MG63 (cell line): ENCODE measurements at regions not wholly inside any gene's neighbourhood (a gene's known extent, or its start where the extent isn't known, plus 50 kb on each side); places are given as distances from the start of the nearest gene placed in this dataset.

Source experiments
- DNase-seq: peaks from one replicate; pipeline ENCODE4 v3.0.0-alpha.2; 2020
- H3K27me3 ChIP-seq: fragments of 250-450 bp; sonication (Bioruptor Pico); 2 replicates; pipeline ENCODE4 v1.5.1; 2020; ENCODE audit warnings: mild to moderate bottlenecking, moderate library complexity
- H3K36me3 ChIP-seq: fragments of 250-450 bp; sonication (Bioruptor Pico); 2 replicates; pipeline ENCODE4 v1.5.1; 2020; ENCODE audit warnings: mild to moderate bottlenecking, moderate library complexity
- H3K4me3 ChIP-seq: fragments of 250-450 bp; sonication (Bioruptor Pico); 2 replicates; pipeline ENCODE4 v1.5.1; 2020; ENCODE audit warnings: mild to moderate bottlenecking, moderate library complexity
- H3K9me3 ChIP-seq: fragments of 250-450 bp; sonication (Bioruptor Pico); 2 replicates; pipeline ENCODE4 v1.5.1; 2020; ENCODE audit warnings: mild to moderate bottlenecking, moderate library complexity

DNA sequence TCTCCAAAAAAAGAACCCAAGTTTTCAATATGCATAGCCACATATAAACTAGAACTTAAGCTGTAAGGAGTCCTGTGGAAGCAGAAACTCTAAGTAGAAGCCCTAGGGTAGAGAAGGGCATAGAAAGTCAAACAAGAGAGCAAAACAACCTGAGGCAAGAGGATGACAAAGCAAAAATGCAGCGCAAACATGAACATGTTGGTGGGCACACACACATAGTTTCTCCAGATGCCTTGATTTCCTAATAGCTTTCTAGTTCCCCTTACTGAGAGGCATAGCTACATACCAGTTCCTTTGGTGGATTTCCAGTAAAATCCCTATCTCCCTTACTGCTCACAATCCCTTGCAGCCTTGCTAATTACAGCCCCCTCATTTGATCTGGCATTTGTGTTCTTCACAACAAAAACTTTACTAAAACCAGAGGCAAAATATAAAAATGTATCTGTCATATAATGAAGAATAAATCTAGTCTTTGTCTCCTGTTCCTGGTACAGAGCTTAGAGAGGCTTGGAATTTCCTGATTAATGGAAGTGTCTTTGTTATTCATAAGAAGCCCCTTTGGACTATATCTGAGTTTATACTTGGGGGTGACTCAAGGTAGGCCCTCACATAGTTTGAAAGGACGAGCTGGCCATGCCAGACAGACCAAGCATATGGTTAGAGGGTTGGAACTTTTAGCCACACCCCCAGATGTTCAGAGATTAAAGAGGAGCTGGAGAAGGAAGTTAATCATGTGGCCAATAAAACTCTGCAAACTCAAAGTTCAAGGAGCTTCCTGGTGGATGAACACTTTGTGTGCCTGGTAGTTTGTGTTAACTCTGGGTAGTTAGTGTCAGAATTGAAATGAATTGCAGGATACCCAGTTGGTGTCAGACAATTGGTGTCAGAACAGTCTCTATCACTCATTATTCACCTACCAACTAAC lies 52.7 kb upstream of the ZCCHC13 start:
- Histone ChIP-seq H3K36me3 (peaks cover 7% of the 10 kb centered on the region), H3K4me3 (no peak overlapping the region), H3K27me3 (no peaks in the 10 kb centered on the region), H3K9me3 (no peaks in the 10 kb centered on the region)
- DNase-seq: no peak

DNA sequence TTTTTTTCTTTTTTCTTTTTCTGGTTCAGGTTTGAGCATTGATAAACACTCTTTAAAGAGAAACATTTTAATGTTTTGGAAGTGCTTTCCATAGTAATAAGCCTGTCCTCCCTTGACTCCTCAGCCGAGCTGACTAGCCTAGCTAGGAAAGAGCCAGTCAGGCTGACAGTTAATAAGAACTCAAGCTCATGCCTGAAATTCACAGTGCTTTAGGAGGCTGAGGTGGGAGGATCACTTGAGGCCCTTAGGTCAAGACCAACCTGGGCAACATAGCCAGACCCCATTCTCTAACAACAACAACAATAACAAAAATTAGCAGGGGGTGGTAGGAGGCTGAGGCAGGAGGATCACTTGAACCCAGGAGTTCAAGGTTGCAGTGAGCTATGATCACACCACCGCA lies 53.4 kb upstream of the ZCCHC13 start:
- H3K4me3 ChIP-seq: no peak overlapping the region
- H3K27me3 ChIP-seq: no peaks in the 10 kb centered on the region
- no peak for DNase-seq
- H3K36me3 ChIP-seq: peaks cover 7% of the 10 kb centered on the region
- no peaks in the 10 kb centered on the region for H3K9me3 ChIP-seq

DNA sequence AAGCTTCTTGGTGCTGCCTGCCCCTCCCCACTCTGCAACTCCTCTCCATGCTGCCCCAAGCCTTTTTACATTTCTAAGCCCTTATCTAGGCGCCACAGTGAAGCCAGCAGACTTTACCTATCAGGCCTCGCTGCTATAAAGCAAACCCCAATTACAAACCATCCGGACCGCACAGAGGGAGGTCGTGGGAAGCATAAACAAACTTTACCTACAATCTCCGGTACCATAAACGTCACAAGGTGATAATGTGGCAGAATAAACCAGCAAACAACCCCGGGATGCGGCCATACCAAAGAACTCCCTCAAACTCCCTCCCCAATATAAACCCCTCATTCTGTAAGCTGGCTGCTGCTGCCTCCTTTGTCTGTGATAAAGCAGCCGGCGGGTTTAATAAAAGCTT lies 54.0 kb upstream of the ZCCHC13 start:
- DNase-seq: no peak
- no peaks in the 10 kb centered on the region for H3K27me3 ChIP-seq
- peaks cover 10% of the 10 kb centered on the region for H3K36me3 ChIP-seq
- H3K4me3 ChIP-seq: no peak overlapping the region
- H3K9me3 ChIP-seq: no peaks in the 10 kb centered on the region

DNA sequence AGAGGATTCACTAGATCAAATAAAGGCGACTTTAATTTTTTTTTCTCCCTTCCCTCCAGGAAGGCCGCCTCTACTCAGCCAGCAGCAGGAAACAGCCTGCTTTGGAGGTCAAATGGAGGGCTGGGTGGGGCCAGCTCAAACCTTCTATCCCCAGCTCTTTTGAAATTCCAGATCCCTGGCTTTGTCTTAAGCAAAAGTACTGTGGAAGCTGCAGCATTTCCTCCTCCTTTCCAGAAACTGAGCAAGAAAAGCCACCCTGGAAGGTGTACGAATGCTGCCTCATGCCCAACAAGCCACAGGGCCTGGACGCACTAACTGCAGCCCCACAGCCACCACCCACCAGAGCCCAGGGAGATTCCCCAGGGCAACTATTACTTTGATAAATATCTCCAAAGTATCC lies 55.1 kb upstream of the ZCCHC13 start:
- H3K27me3 ChIP-seq: no peaks in the 10 kb centered on the region
- H3K4me3 ChIP-seq: no peak overlapping the region
- no peak for DNase-seq
- H3K36me3 ChIP-seq: peaks cover 10% of the 10 kb centered on the region
- no peaks in the 10 kb centered on the region for H3K9me3 ChIP-seq

DNA sequence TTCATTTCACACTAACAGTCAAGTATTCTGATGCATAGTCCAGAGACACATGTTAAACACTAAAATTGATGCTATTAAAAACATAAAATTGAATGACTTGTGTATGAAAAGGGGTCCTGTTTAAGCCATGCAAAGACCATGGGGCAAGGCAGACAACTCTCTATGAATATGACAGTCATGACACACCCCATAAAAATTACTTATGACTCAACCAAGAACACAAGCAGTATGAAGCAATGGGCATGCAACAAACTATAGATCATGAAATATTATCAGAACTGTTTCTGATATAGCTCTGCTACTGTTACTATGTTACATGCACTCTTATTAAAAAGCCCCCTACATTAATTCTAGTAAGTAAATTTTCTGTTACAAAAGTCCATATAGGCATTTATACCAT lies 57.5 kb upstream of the ZCCHC13 start:
- no peak overlapping the region for H3K4me3 ChIP-seq
- no peaks in the 10 kb centered on the region for H3K9me3 ChIP-seq
- no peaks in the 10 kb centered on the region for H3K27me3 ChIP-seq
- no peak for DNase-seq
- H3K36me3 ChIP-seq: peaks cover 9% of the 10 kb centered on the region

DNA sequence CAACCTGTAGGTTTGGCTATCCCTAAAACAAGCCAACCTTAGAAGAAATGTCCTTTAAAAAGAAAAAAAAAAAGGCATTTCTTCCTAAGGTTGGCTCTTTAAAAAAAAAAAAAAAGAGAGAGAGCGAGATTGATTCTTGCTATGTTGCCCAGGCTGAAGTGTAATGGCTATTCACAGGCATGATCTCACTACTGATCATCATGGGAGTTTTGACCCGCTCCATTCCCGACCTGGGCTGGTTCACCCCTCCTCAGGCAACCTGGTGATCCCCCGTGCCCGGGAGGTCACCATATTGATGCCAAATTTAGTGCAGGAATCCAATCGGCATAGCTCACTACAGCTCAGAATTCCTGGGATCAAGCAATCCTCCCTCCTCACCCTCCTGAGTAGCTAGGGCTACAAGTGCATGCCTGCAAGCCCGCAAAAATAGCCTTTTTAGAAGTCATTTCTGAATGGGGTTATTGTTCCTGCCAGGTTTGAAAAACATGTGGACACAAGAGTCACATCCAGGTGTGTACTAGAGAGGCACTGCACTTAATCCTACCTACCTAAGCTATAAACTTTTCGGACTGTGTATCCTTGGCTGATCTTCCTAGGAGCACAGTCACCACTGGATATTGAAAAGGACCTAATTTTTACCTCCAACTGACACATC lies 61.4 kb upstream of the ZCCHC13 start:
- peaks cover 20% of the 10 kb centered on the region for H3K36me3 ChIP-seq
- H3K4me3 ChIP-seq: no peak overlapping the region
- H3K9me3 ChIP-seq: no peaks in the 10 kb centered on the region
- H3K27me3 ChIP-seq: no peaks in the 10 kb centered on the region
- DNase-seq: peak; percentile 29

DNA sequence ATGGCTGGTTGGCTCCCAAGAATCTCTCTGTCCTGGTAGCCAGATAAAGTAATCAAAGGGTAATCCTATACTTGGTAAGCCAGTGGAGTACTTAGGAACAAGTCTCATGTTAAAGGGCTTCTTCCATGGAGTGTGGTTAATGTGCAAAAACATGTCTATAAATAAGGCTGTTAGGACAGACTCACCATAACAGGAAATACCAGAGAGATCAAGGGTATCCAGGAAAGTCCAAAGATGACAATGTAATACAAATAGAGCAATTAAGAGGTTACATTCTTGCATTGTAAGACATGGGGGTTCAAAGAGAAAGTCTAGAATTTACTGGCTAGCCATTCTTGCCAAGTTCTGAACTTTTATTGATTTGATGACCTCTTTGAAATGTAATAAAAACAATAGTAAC lies 61.9 kb upstream of the ZCCHC13 start:
- DNase-seq: no peak
- no peak overlapping the region for H3K4me3 ChIP-seq
- H3K9me3 ChIP-seq: no peaks in the 10 kb centered on the region
- peaks cover 20% of the 10 kb centered on the region for H3K36me3 ChIP-seq
- no peaks in the 10 kb centered on the region for H3K27me3 ChIP-seq

DNA sequence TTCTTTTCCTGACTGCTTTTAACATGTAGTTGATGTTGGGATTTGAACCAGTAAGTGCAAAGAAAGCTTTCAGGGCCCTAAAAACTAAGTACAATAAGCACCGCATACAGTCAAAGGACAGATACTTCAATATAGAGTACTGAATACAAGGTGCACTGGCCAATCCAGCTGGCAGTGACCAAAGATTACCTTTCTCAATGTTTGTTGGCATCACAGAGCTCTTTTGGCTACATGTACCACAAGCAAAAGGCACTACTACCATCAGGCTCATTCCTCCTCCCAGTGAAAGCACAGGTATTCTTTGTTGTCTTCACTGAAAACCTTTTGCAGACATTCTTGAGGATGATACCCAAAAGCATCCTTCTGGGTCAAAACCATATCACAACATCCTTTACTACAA lies 65.2 kb upstream of the ZCCHC13 start:
- DNase-seq: no peak
- H3K9me3 ChIP-seq: no peaks in the 10 kb centered on the region
- H3K36me3 ChIP-seq: peaks cover 13% of the 10 kb centered on the region
- H3K27me3 ChIP-seq: no peaks in the 10 kb centered on the region
- no peak overlapping the region for H3K4me3 ChIP-seq

DNA sequence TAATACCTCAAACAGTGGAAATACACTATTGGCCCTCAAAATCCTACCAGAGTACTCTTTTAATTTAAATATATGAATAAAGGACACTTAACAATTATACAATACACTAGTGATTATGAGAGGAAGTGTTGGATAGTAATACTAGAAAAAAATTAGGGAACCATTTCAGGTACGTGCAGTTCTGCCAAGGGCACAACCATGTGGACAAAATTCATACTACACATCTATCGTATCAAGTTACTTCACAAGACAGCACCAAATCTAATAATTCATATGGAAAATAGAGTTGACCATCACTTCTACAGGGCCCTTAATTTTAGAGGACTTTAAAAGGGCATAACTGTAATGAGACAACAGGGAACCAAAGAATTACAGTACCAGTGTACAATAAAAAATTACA lies 69.2 kb upstream of the ZCCHC13 start:
- Histone ChIP-seq H3K36me3 (peaks cover 5% of the 10 kb centered on the region; the same call in 1 of the 2 replicates), H3K27me3 (no peaks in the 10 kb centered on the region), H3K9me3 (no peaks in the 10 kb centered on the region), H3K4me3 (no peak overlapping the region)
- DNase-seq: no peak

DNA sequence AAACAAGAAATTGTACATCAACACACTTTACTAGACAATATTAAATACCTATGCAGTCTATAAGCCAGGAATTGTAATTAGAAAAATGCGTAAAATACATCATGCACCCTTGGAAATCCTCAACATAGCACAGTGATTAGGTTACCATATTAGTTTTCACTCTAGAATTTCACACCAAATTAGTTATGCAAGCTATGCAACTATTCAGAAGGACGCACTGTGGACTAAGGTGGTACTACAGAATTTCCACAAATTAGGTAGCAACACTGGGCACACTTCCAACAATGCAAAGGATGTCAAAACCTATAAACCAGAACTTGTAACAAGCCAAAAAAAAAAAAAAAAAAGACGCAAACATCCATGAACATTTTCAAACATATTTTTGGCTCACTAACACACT lies 71.1 kb upstream of the ZCCHC13 start:
- H3K36me3 ChIP-seq: no peaks in the 10 kb centered on the region
- H3K9me3 ChIP-seq: no peaks in the 10 kb centered on the region
- no peak overlapping the region for H3K4me3 ChIP-seq
- DNase-seq: no peak
- no peaks in the 10 kb centered on the region for H3K27me3 ChIP-seq

DNA sequence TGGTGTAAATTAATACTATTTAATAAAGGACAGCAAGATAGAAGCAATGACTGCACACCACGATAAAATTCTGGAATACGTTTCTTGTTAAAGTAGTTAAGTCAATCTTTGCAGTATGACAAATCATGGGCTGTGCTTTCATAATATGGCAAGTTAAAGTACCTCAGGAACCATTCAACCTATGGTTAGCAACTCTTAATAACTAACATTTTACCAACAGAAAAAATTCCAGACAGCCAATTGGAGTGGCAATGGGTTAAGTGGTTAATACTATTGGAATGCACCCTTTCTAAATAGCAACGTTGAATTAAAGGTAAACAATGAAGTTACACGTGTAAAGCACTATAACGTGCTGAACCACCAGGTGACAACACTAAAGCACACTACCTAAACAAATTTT lies 72.4 kb upstream of the ZCCHC13 start:
- H3K27me3 ChIP-seq: no peaks in the 10 kb centered on the region
- no peak for DNase-seq
- H3K9me3 ChIP-seq: no peaks in the 10 kb centered on the region
- H3K36me3 ChIP-seq: peaks cover 2% of the 10 kb centered on the region; the same call in 1 of the 2 replicates
- no peak overlapping the region for H3K4me3 ChIP-seq

DNA sequence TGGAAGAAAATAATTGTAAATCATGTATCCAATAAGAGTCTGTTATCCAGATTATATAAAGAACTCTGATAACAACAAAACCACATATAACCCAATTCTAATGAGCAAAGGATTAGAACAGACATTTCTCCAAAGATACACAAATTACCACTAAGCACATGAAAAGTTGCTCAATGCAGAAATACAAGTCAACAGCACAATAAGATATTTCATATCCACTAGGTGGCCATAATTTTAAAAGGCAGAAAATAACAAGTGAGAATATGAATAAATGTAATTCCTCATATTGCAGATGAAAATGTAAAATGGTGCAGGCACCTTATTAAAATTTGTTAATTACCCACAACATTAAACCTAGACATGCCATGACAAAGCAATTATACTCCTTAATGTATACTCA lies 73.9 kb upstream of the ZCCHC13 start:
- peaks cover 2% of the 10 kb centered on the region; the same call in 1 of the 2 replicates for H3K9me3 ChIP-seq
- H3K36me3 ChIP-seq: peaks cover 5% of the 10 kb centered on the region; the same call in 1 of the 2 replicates
- H3K4me3 ChIP-seq: no peak overlapping the region
- no peak for DNase-seq
- no peaks in the 10 kb centered on the region for H3K27me3 ChIP-seq

DNA sequence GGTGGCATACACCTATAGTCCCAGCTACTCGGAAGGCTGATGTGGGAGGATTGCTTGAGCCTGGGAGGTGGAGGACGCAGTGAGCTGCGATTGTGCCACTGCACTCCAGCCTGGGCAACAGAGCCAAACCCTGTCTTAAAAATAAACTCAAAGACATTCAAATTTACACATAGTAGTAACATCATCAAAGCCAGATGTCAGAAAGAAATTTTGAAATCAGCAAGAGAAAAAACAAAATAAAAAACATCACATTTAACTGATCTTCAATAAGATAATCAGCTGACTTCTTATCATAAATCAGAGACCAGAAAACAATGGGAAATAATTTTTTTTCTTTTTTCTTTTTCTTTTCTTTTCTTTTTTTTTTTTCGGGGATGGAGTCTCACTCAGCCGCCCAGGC lies 78.9 kb upstream of the ZCCHC13 start:
- peaks cover 9% of the 10 kb centered on the region; the same call in 1 of the 2 replicates for H3K36me3 ChIP-seq
- H3K4me3 ChIP-seq: no peak overlapping the region
- DNase-seq: no peak
- H3K9me3 ChIP-seq: peaks cover 2% of the 10 kb centered on the region; the same call in 1 of the 2 replicates
- H3K27me3 ChIP-seq: no peaks in the 10 kb centered on the region

DNA sequence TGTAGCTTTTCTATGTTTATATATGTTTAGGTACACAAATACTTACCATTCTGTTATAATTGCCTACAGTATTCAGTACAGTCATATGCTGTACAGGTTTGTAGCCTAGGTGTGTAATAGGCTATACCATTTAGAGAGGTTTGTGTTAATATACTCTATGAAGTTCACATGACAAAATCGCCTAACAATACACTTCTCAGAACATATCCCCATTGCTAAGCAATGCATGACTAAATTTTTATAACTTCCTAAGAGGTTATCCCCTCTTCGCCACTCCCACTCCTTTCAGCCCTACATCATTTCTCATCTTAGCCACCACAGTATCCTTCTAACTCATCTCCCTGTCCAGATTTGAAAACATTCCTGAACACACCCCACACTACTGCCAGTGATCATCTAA lies 83.7 kb upstream of the ZCCHC13 start:
- no peak for DNase-seq
- Histone ChIP-seq H3K4me3 (no peak overlapping the region), H3K9me3 (no peaks in the 10 kb centered on the region; the same call in 1 of the 2 replicates), H3K27me3 (no peaks in the 10 kb centered on the region), H3K36me3 (peaks cover 5% of the 10 kb centered on the region; the same call in 1 of the 2 replicates)

DNA sequence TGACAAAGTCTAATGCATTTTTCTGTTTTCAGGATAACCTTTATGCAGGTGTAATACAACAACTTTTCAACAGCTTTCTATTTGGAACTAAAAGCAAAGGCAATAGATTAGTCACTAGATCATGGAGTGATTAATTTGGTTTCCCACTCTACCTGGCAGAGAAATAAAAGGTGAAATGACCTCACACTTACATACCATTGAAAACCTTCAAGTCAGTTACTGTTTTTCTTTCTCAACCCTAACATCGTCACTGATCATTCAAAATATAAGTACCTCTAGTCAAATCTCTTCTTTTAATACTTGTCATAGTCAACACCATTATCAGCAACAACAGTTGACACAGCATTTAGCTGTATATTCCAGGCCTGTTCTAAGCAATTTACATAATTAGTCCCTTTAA lies 85.1 kb upstream of the ZCCHC13 start:
- H3K4me3 ChIP-seq: no peak overlapping the region
- no peaks in the 10 kb centered on the region for H3K27me3 ChIP-seq
- H3K9me3 ChIP-seq: no peaks in the 10 kb centered on the region
- H3K36me3 ChIP-seq: peaks cover 7% of the 10 kb centered on the region
- no peak for DNase-seq

DNA sequence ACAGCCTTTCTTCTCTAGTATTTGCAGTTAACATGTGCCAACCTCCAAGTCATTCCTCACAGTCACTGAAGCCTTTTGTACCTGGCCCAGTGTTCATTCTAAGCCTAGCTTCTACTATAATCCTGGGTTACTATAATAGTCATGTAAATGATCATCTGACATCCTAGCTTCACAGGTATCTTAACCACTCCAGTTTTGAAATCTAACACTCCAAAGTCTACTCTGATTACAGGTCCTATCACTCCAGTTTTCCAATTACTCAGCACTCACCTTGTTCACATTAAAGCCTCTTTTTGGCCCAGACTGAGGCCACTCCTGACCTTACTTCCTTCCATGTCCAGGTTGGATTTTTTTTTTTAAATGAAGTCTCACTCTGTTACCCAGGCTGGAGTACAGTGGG lies 87.6 kb upstream of the ZCCHC13 start:
- H3K27me3 ChIP-seq: no peaks in the 10 kb centered on the region
- no peak for DNase-seq
- no peaks in the 10 kb centered on the region for H3K9me3 ChIP-seq
- H3K36me3 ChIP-seq: peaks cover 10% of the 10 kb centered on the region
- H3K4me3 ChIP-seq: no peak overlapping the region

DNA sequence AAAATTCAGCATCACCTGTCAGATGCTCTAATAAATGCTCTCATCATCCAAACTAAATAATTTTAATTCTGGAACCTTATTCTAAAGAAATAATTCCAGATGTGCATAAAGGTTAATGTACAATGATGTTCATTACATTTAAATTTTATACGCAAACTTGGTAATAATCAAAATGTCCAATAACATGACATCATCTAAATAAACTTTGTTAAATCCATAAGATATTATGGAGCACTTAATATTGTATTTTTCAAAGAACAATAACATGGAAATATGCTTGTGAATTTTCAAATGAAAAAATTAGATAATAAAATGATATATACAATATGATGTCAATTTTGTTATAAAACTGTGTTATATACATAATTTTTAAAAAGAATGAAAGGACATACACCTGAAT lies 92.1 kb upstream of the ZCCHC13 start:
- Histone ChIP-seq H3K27me3 (no peaks in the 10 kb centered on the region), H3K36me3 (peaks cover 9% of the 10 kb centered on the region), H3K9me3 (no peaks in the 10 kb centered on the region), H3K4me3 (no peak overlapping the region)
- no peak for DNase-seq

DNA sequence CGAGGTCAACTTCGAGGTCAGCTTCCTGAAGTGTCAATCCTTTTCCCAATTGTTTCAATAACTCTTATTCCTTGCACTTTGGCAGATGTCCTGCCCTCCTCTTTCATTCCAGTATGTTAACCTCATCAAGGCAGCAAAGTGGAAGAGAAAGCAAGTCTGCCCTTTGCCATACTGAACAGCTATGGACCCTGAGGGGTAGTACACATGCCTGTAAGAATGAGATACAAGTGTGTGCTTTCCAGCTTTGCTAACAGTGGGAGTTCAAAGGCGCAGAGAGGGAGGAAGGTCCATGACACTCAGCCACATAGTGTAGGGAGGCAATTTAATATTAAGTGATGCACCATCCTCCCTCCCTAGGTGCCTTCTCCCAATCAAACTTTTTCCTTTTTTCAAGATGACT lies 96.4 kb upstream of the ZCCHC13 start:
- Histone ChIP-seq H3K9me3 (no peaks in the 10 kb centered on the region), H3K27me3 (no peaks in the 10 kb centered on the region), H3K36me3 (no peaks in the 10 kb centered on the region; the same call in 1 of the 2 replicates), H3K4me3 (no peak overlapping the region)
- DNase-seq: no peak
